A549 (cell line): ENCODE measurements at regions not wholly inside any gene's neighbourhood (a gene's known extent, or its start where the extent isn't known, plus 50 kb on each side); places are given as distances from the start of the nearest gene placed in this dataset.
A peak's percentile ranks its signal among the peaks of the same experiment; 100 is the strongest.

Source experiments
- ATAC-seq, 2 experiments: fragments of 200-7000 bp in 1 of 2; fragments of >200 bp in 1 of 2; cut with Nextera tagmentation in 1 of 2; cut with Tn5 transposase in 1 of 2; 3 replicates each; pipeline versions ENCODE4 v1.8.0 to v1.9.1; 2018 to 2020; ENCODE audit warnings: mild to moderate bottlenecking in 1 of 2, moderate library complexity in 1 of 2
- CTCF ChIA-PET: fragments of 300-600 bp; sonication (Branson Sonifier 250); formaldehyde crosslinking; extraction: SDS; loops from one replicate; lab custom pipeline; 2021; ENCODE audit warnings: antibody characterized with exemption, inconsistent platforms; lab: Yijun Ruan, JAX
- POLR2A ChIA-PET: fragments of 350-600 bp; formaldehyde crosslinking; extraction: SDS; loops from one replicate; lab custom pipeline; 2021; ENCODE audit warnings: antibody characterized with exemption, inconsistent platforms; lab: Yijun Ruan, JAX
- DNase-seq, 2 experiments: peaks; one replicate each; pipeline versions ENCODE4 v3.0.0 to v3.0.0-alpha.2; 2011 to 2016; ENCODE audit warnings: low read depth in 1 of 2, low spot score in 1 of 2
- FAIRE-seq: peaks from 2 replicates; lab custom pipeline; 2011; peaks lifted over from hg19 to GRCh38; lab: Jason Lieb, UNC
- H3K27ac ChIP-seq, 2 experiments: fragments of >200 bp; sonication (Bioruptor Twin); formaldehyde crosslinking; 3 replicates each; pipeline ENCODE4 v1.5.1; 2016 to 2017
- H3K4me1 ChIP-seq: fragments of >200 bp; sonication (Bioruptor Twin); formaldehyde crosslinking; 3 replicates; pipeline ENCODE4 v1.6.1; 2016
- H3K4me2 ChIP-seq: fragments of >200 bp; sonication (Bioruptor Twin); formaldehyde crosslinking; 3 replicates; pipeline ENCODE4 v1.6.1; 2016
- H3K4me3 ChIP-seq: fragments of >200 bp; sonication (Bioruptor Twin); formaldehyde crosslinking; 3 replicates; pipeline ENCODE4 v1.5.1; 2016
- H3K9me3 ChIP-seq: fragments of >200 bp; sonication (Bioruptor Twin); formaldehyde crosslinking; 3 replicates; pipeline ENCODE4 v1.6.1; 2016
- BHLHE40 ChIP-seq: IDR thresholded peaks from 2 replicates; pipeline ENCODE4 v1.6.1; 2012; ENCODE audit warnings: low read depth, low read length, inconsistent platforms
- CBX8 ChIP-seq: fragments of 200-600 bp; sonication (generic); IDR thresholded peaks from 2 replicates; pipeline ENCODE4 v1.6.1; 2016
- CHD2 ChIP-seq: fragments of 150-350 bp; IDR thresholded peaks from 2 replicates; pipeline ENCODE4 v1.6.1; 2014; ENCODE audit warnings: low read length; ENCODE audit not compliant: partially characterized antibody
- CHD4 ChIP-seq: fragments of 200-600 bp; sonication (generic); IDR thresholded peaks from 2 replicates; pipeline ENCODE4 v1.6.1; 2016; ENCODE audit warnings: antibody characterized with exemption, mild to moderate bottlenecking, borderline replicate concordance
- EP300 ChIP-seq, 2 experiments: fragments of >200 bp; sonication (Bioruptor Twin); formaldehyde crosslinking; IDR thresholded peaks; 2 replicates in 1 of 2; 3 replicates in 1 of 2; pipeline ENCODE4 v1.6.1; 2016 to 2017
- FOSL2 ChIP-seq, 2 experiments: fragments of 450-650 bp in 1 of 2; fragments of >200 bp in 1 of 2; sonication (Bioruptor Twin) in 1 of 2; formaldehyde crosslinking; IDR thresholded peaks; 2 replicates each; pipeline versions ENCODE4 v1.5.0 to v1.6.1; 2016 to 2020; ENCODE audit warnings: mild to moderate bottlenecking in 1 of 2, moderate library complexity in 1 of 2
- GATA3 ChIP-seq: IDR thresholded peaks from 2 replicates; pipeline ENCODE4 v1.6.1; 2012; ENCODE audit warnings: borderline replicate concordance
- HDAC2 ChIP-seq: fragments of 200-600 bp; sonication (generic); IDR thresholded peaks from 2 replicates; pipeline ENCODE4 v1.6.1; 2016
- HOXA7 ChIP-seq: fragments of 250-450 bp; sonication (Bioruptor Pico); IDR thresholded peaks from 2 replicates; pipeline ENCODE4 v1.5.0; 2020; ENCODE audit warnings: mild to moderate bottlenecking, moderate library complexity
- JUNB ChIP-seq: fragments of >200 bp; sonication (Bioruptor Twin); formaldehyde crosslinking; IDR thresholded peaks from 2 replicates; pipeline ENCODE4 v1.6.1; 2016
- MAZ ChIP-seq: fragments of 150-350 bp; IDR thresholded peaks from 2 replicates; pipeline ENCODE4 v1.6.1; 2014; ENCODE audit warnings: antibody characterized with exemption, low read depth, low read length, borderline replicate concordance
- MYC ChIP-seq: IDR thresholded peaks from 2 replicates; pipeline ENCODE4 v1.6.1; 2012; ENCODE audit warnings: mild to moderate bottlenecking, inconsistent platforms, low read length, improper control_type of control experiment, borderline replicate concordance
- POLR2A ChIP-seq: IDR thresholded peaks from 2 replicates; pipeline ENCODE4 v1.6.1; 2012; ENCODE audit warnings: mild to moderate bottlenecking, low read length
- RFX5 ChIP-seq: fragments of 450-650 bp; IDR thresholded peaks from 2 replicates; pipeline ENCODE4 v1.7.1; 2014; ENCODE audit warnings: antibody characterized with exemption, mild to moderate bottlenecking, moderate library complexity
- SMC3 ChIP-seq: fragments of >200 bp; sonication (Bioruptor Twin); formaldehyde crosslinking; IDR thresholded peaks from 3 replicates; pipeline ENCODE4 v1.6.1; 2018; ENCODE audit warnings: inconsistent platforms
- TFCP2L1 ChIP-seq: fragments of 250-450 bp; sonication (Bioruptor Pico); IDR thresholded peaks from 2 replicates; pipeline ENCODE4 v1.5.0; 2021; ENCODE audit warnings: mild to moderate bottlenecking
- WGBS: methylation state at CpG from one replicate; pipeline ENCODE4 v1.1.6; 2017; ENCODE audit errors: missing lambda C conversion rate; 5-methylcytosine and 5-hydroxymethylcytosine counted together
- TF ChIP-seq, protein P1 (sequence below): fragments of >200 bp; sonication (Bioruptor Twin); formaldehyde crosslinking; IDR thresholded peaks from 3 replicates; pipeline ENCODE4 v1.5.1; 2016
- TF ChIP-seq, protein P2 (sequence below): fragments of 250-450 bp; sonication (Bioruptor Pico); IDR thresholded peaks from 2 replicates; pipeline ENCODE4 v1.5.0; 2020; ENCODE audit warnings: low read depth, mild to moderate bottlenecking, moderate library complexity
- TF ChIP-seq, protein P3 (sequence below): IDR thresholded peaks from 2 replicates; pipeline ENCODE4 v1.6.1; 2012
- TF ChIP-seq, protein P4 (sequence below): fragments of 200-600 bp; sonication (generic); IDR thresholded peaks from 2 replicates; pipeline ENCODE4 v1.6.1; 2016; ENCODE audit warnings: antibody characterized with exemption, mild to moderate bottlenecking, moderate library complexity
- TF ChIP-seq, protein P5 (sequence below): IDR thresholded peaks from 2 replicates; pipeline ENCODE4 v1.6.1; 2012
- TF ChIP-seq, protein P6 (sequence below): fragments of 150-350 bp; IDR thresholded peaks from 2 replicates; pipeline ENCODE4 v1.6.1; 2014; ENCODE audit warnings: low read depth, mild to moderate bottlenecking, low read length

DNA sequence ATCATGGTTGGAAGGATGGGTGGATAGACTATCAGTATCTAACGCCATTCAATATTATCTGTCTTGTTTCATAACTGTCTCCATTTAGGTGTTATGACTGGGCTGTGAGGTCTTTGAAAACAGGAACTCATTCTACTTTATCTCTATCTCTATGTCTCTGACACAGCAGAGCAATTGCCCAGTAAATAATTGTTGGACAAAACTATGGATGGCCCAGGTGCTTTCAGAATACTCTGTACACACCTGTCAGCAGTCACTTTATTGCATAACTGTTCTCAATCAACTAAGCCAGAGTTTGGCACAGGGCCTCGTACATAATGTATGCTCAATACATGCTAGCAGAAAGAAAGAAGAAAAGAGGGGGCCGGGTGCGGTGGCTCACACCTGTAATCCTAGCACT lies 210.3 kb downstream of the OPA1 start:
- POLR2A ChIA-PET: no interaction called here
- H3K4me1 ChIP-seq: peaks cover 18% of the 10 kb centered on the region
- 96% methylated on average over 4 of the region's 4 CpGs for WGBS
- FAIRE-seq: no peak
- no peak for DNase-seq
- CTCF ChIA-PET: no interaction called here
- no peak overlapping the region for H3K27ac ChIP-seq
- no peaks in the 10 kb centered on the region for H3K9me3 ChIP-seq
- ATAC-seq: no peak
- no peak overlapping the region for H3K4me3 ChIP-seq
- TF ChIP-seq, protein P1, sequence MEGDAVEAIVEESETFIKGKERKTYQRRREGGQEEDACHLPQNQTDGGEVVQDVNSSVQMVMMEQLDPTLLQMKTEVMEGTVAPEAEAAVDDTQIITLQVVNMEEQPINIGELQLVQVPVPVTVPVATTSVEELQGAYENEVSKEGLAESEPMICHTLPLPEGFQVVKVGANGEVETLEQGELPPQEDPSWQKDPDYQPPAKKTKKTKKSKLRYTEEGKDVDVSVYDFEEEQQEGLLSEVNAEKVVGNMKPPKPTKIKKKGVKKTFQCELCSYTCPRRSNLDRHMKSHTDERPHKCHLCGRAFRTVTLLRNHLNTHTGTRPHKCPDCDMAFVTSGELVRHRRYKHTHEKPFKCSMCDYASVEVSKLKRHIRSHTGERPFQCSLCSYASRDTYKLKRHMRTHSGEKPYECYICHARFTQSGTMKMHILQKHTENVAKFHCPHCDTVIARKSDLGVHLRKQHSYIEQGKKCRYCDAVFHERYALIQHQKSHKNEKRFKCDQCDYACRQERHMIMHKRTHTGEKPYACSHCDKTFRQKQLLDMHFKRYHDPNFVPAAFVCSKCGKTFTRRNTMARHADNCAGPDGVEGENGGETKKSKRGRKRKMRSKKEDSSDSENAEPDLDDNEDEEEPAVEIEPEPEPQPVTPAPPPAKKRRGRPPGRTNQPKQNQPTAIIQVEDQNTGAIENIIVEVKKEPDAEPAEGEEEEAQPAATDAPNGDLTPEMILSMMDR: no peak
- TF ChIP-seq HOXA7 (CRISPR knock-in tag) (no peak), RFX5 (no peak), CHD4 (no peak)
- TF ChIP-seq, protein P2, sequence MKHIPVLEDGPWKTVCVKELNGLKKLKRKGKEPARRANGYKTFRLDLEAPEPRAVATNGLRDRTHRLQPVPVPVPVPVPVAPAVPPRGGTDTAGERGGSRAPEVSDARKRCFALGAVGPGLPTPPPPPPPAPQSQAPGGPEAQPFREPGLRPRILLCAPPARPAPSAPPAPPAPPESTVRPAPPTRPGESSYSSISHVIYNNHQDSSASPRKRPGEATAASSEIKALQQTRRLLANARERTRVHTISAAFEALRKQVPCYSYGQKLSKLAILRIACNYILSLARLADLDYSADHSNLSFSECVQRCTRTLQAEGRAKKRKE: no peak
- no peak overlapping the region for H3K4me2 ChIP-seq

DNA sequence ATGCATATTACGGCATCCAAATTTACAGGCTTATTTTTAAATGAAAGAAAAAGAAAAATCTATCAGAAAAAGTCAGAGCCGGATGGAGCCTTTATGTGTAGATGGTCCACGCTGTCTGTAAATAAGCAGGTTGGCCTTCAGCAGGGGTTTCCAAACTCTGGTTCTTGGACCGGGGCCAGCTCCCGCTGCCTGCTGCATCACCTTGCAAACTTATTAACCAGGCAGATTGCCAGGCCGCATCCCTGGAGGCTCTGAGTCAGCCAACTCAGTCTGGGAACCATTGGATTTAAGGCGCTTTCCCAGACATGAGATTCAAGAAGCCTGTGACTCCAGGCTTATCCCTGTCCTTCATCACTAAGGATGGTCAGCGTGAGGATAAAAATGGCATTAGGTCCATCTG lies 212.4 kb downstream of the OPA1 start:
- ChIA-PET POLR2A (interaction anchor here (1.0 kb wide), 1 partner anchor 197 kb away, joined by 3 read pairs; no protein-coding TSS in a partner anchor), CTCF (interaction anchor here (1.1 to 1.3 kb wide), 3 partner anchors 9 to 25 kb away, joined by 3 to 4 read pairs (median 3); no protein-coding TSS in a partner anchor)
- H3K9me3 ChIP-seq: no peaks in the 10 kb centered on the region
- no peak overlapping the region for H3K4me3 ChIP-seq
- peak overlapping the region; percentile 69 to 75 for H3K27ac ChIP-seq
- peak overlapping the region; percentile 57 for H3K4me2 ChIP-seq
- ATAC-seq (peak; percentile 96 to 98), FAIRE-seq (no peak), DNase-seq (peak; percentile 80 to 92)
- 11% methylated on average over 8 of the region's 8 CpGs for WGBS
- H3K4me1 ChIP-seq: peaks cover 18% of the 10 kb centered on the region
- TF ChIP-seq BHLHE40: no peak
- peak; percentile 35; the same call in 1 of the 2 replicates for TF ChIP-seq GATA3
- TF ChIP-seq JUNB: no peak
- TF ChIP-seq FOSL2 (IDR thresholded peaks at IDR 0.05): no peak
- TF ChIP-seq FOSL2 (CRISPR knock-in tag; IDR thresholded peaks at IDR 0.05): peak; percentile 75
- 0 out of 3 replicates have a peak, but pooled peaks have one; percentile 23 for TF ChIP-seq SMC3

DNA sequence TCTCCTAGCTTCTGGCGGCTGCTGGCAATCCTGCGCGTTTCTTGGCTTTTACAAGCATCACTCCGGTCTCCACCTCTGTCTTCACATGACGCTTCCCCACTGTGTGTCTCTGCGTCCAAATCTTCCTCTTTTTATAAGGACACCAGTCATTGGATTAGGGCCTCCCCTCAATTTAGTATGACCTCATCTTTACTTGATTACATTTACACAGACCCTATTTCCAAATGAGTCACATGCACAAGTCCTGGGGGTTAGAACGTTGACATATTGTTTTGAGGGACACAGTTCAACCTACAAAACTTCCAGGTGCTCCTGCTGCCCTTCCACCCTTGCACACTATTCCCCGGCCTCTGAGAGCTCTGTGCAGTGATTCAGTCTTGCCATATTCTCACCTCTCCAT lies 215.3 kb downstream of the OPA1 start:
- FAIRE-seq (no peak), ATAC-seq (no peak), DNase-seq (no peak)
- WGBS: 91% methylated on average over 8 of the region's 8 CpGs
- H3K9me3 ChIP-seq: no peaks in the 10 kb centered on the region
- no peak overlapping the region for H3K4me3 ChIP-seq
- TF ChIP-seq TFCP2L1 (no peak), EP300 (IDR thresholded peaks at IDR 0.05) (no peak), CHD2 (no peak), MAZ (no peak), POLR2A (no peak), MYC (no peak), CBX8 (no peak), HDAC2 (no peak)
- TF ChIP-seq, protein P3, sequence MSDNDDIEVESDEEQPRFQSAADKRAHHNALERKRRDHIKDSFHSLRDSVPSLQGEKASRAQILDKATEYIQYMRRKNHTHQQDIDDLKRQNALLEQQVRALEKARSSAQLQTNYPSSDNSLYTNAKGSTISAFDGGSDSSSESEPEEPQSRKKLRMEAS: no peak
- TF ChIP-seq, protein P4, sequence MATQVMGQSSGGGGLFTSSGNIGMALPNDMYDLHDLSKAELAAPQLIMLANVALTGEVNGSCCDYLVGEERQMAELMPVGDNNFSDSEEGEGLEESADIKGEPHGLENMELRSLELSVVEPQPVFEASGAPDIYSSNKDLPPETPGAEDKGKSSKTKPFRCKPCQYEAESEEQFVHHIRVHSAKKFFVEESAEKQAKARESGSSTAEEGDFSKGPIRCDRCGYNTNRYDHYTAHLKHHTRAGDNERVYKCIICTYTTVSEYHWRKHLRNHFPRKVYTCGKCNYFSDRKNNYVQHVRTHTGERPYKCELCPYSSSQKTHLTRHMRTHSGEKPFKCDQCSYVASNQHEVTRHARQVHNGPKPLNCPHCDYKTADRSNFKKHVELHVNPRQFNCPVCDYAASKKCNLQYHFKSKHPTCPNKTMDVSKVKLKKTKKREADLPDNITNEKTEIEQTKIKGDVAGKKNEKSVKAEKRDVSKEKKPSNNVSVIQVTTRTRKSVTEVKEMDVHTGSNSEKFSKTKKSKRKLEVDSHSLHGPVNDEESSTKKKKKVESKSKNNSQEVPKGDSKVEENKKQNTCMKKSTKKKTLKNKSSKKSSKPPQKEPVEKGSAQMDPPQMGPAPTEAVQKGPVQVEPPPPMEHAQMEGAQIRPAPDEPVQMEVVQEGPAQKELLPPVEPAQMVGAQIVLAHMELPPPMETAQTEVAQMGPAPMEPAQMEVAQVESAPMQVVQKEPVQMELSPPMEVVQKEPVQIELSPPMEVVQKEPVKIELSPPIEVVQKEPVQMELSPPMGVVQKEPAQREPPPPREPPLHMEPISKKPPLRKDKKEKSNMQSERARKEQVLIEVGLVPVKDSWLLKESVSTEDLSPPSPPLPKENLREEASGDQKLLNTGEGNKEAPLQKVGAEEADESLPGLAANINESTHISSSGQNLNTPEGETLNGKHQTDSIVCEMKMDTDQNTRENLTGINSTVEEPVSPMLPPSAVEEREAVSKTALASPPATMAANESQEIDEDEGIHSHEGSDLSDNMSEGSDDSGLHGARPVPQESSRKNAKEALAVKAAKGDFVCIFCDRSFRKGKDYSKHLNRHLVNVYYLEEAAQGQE: no peak
- TF ChIP-seq, protein P5, sequence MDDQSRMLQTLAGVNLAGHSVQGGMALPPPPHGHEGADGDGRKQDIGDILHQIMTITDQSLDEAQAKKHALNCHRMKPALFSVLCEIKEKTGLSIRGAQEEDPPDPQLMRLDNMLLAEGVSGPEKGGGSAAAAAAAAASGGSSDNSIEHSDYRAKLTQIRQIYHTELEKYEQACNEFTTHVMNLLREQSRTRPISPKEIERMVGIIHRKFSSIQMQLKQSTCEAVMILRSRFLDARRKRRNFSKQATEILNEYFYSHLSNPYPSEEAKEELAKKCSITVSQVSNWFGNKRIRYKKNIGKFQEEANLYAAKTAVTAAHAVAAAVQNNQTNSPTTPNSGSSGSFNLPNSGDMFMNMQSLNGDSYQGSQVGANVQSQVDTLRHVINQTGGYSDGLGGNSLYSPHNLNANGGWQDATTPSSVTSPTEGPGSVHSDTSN: no peak
- TF ChIP-seq, protein P6, sequence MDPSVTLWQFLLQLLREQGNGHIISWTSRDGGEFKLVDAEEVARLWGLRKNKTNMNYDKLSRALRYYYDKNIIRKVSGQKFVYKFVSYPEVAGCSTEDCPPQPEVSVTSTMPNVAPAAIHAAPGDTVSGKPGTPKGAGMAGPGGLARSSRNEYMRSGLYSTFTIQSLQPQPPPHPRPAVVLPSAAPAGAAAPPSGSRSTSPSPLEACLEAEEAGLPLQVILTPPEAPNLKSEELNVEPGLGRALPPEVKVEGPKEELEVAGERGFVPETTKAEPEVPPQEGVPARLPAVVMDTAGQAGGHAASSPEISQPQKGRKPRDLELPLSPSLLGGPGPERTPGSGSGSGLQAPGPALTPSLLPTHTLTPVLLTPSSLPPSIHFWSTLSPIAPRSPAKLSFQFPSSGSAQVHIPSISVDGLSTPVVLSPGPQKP: no peak
- H3K4me1 ChIP-seq: peaks cover 18% of the 10 kb centered on the region
- POLR2A ChIA-PET: no interaction called here
- H3K27ac ChIP-seq: no peak overlapping the region
- H3K4me2 ChIP-seq: no peak overlapping the region
- CTCF ChIA-PET: interaction anchor here (1.0 to 1.3 kb wide), 2 partner anchors 55 to 507 kb away, joined by 3 read pairs; no protein-coding TSS in a partner anchor
